ENCODE measurements at regions not wholly inside any gene's neighbourhood (a gene's known extent, or its start where the extent isn't known, plus 50 kb on each side); places are given as distances from the start of the nearest gene placed in this dataset.

GRCh38 chr10:36716291-36716690 lies 409.1 kb upstream of the ANKRD30A start:
- TF ChIP-seq CTCF (conservative IDR thresholded peaks at IDR 0.05), result no peak
- TF ChIP-seq ZFX (IDR thresholded peaks at IDR 0.05), result no peak

All from C4-2B (cell line).